ENCODE measurements at regions not wholly inside any gene's neighbourhood (a gene's known extent, or its start where the extent isn't known, plus 50 kb on each side); places are given as distances from the start of the nearest gene placed in this dataset.

DNA sequence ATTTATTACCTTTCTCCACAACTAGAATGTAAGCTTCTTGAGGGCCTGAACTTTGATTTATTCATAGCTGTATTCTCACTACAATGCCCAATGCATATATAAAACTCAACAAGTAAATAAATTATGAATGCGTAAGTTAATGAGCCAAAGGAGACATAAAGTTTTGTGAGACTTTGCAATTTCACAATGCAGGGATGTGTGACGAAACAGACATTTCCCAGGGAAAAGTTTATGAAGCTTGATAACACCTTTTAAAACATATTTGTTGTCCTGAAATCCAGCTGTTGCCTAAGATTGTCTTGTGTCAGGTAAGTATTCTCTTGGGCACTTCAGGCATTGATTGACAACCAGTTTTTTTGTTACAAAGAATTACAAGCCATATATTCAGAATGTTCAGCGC is 800.1 kb downstream of the BRINP1 start:
- no peak for TF ChIP-seq POLR2AphosphoS5 (IDR thresholded peaks at IDR 0.05; ENCODE audit: low read depth)
- TF ChIP-seq, protein P1, sequence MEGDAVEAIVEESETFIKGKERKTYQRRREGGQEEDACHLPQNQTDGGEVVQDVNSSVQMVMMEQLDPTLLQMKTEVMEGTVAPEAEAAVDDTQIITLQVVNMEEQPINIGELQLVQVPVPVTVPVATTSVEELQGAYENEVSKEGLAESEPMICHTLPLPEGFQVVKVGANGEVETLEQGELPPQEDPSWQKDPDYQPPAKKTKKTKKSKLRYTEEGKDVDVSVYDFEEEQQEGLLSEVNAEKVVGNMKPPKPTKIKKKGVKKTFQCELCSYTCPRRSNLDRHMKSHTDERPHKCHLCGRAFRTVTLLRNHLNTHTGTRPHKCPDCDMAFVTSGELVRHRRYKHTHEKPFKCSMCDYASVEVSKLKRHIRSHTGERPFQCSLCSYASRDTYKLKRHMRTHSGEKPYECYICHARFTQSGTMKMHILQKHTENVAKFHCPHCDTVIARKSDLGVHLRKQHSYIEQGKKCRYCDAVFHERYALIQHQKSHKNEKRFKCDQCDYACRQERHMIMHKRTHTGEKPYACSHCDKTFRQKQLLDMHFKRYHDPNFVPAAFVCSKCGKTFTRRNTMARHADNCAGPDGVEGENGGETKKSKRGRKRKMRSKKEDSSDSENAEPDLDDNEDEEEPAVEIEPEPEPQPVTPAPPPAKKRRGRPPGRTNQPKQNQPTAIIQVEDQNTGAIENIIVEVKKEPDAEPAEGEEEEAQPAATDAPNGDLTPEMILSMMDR (conservative IDR thresholded peaks at IDR 0.05; ENCODE audit: low read depth in 2 of 2) = no peak
- TF ChIP-seq EZH2phosphoT487 (IDR thresholded peaks at IDR 0.05; ENCODE audit: unreplicated experiment) = no peak
- TF ChIP-seq, protein P2, sequence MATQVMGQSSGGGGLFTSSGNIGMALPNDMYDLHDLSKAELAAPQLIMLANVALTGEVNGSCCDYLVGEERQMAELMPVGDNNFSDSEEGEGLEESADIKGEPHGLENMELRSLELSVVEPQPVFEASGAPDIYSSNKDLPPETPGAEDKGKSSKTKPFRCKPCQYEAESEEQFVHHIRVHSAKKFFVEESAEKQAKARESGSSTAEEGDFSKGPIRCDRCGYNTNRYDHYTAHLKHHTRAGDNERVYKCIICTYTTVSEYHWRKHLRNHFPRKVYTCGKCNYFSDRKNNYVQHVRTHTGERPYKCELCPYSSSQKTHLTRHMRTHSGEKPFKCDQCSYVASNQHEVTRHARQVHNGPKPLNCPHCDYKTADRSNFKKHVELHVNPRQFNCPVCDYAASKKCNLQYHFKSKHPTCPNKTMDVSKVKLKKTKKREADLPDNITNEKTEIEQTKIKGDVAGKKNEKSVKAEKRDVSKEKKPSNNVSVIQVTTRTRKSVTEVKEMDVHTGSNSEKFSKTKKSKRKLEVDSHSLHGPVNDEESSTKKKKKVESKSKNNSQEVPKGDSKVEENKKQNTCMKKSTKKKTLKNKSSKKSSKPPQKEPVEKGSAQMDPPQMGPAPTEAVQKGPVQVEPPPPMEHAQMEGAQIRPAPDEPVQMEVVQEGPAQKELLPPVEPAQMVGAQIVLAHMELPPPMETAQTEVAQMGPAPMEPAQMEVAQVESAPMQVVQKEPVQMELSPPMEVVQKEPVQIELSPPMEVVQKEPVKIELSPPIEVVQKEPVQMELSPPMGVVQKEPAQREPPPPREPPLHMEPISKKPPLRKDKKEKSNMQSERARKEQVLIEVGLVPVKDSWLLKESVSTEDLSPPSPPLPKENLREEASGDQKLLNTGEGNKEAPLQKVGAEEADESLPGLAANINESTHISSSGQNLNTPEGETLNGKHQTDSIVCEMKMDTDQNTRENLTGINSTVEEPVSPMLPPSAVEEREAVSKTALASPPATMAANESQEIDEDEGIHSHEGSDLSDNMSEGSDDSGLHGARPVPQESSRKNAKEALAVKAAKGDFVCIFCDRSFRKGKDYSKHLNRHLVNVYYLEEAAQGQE (IDR thresholded peaks at IDR 0.05; ENCODE audit: unreplicated experiment) = no peak
- no peak for TF ChIP-seq EZH2 (IDR thresholded peaks at IDR 0.05; ENCODE audit: low read depth, unreplicated experiment)
- TF ChIP-seq, protein P3, sequence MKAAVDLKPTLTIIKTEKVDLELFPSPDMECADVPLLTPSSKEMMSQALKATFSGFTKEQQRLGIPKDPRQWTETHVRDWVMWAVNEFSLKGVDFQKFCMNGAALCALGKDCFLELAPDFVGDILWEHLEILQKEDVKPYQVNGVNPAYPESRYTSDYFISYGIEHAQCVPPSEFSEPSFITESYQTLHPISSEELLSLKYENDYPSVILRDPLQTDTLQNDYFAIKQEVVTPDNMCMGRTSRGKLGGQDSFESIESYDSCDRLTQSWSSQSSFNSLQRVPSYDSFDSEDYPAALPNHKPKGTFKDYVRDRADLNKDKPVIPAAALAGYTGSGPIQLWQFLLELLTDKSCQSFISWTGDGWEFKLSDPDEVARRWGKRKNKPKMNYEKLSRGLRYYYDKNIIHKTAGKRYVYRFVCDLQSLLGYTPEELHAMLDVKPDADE (IDR thresholded peaks at IDR 0.05) = no peak
- no peak for TF ChIP-seq ZNF114 (CRISPR knock-in tag; IDR thresholded peaks at IDR 0.05)
- no peak for TF ChIP-seq STAT1 (IDR thresholded peaks at IDR 0.05; ENCODE audit: unreplicated experiment)
- no peak for TF ChIP-seq CREB1 (CRISPR knock-in tag; IDR thresholded peaks at IDR 0.05; ENCODE audit: low read depth)
- TF ChIP-seq NANOG (IDR thresholded peaks at IDR 0.05; ENCODE audit: borderline replicate concordance) = no peak
- TF ChIP-seq ZNF331 (CRISPR knock-in tag; IDR thresholded peaks at IDR 0.05; ENCODE audit: low read depth) = no peak

All from GM23338 (cell line).